Natural killer cell (primary cell): ENCODE measurements at regions not wholly inside any gene's neighbourhood (a gene's known extent, or its start where the extent isn't known, plus 50 kb on each side); places are given as distances from the start of the nearest gene placed in this dataset.

Source experiments
- ATAC-seq, 3 donors: fragments of 150-1000 bp in 2 of 3; fragments of 200-7000 bp in 1 of 3; cut with Tn5 transposase; 1 replicate in 1 of 3; 2 replicates in 2 of 3; pipeline ENCODE4 v1.10.0; 2021; ENCODE audit warnings: mild to moderate bottlenecking in 2 of 3, moderate library complexity in 2 of 3
- DNase-seq, 2 donors: peaks; one replicate each; pipeline versions ENCODE4 v3.0.0 to v3.0.0-alpha.2; 2013 to 2021; ENCODE audit warnings: mixed read lengths in 1 of 2
- H3K27ac ChIP-seq: one replicate; pipeline ENCODE4 v1.5.1; 2013; ENCODE audit warnings: mild to moderate bottlenecking, low read length
- H3K27me3 ChIP-seq: one replicate; pipeline ENCODE4 v1.6.1; 2013; ENCODE audit warnings: low read length; ENCODE audit not compliant: control insufficient read depth, insufficient read depth
- H3K36me3 ChIP-seq: one replicate; pipeline ENCODE4 v1.6.1; 2013; ENCODE audit warnings: low read length; ENCODE audit not compliant: control insufficient read depth, insufficient read depth
- H3K4me1 ChIP-seq: one replicate; pipeline ENCODE4 v1.6.1; 2013; ENCODE audit warnings: low read length; ENCODE audit not compliant: control insufficient read depth, insufficient read depth
- H3K4me3 ChIP-seq: one replicate; pipeline ENCODE4 v1.5.1; 2013; ENCODE audit warnings: low read length
- H3K9me3 ChIP-seq: one replicate; pipeline ENCODE4 v1.6.1; 2013; ENCODE audit warnings: low read length; ENCODE audit not compliant: control insufficient read depth, insufficient read depth
- H3K27ac Mint-ChIP-seq, 2 donors: one replicate each; pipeline ENCODE4 v1.8.0; 2022; ENCODE audit warnings: mild to moderate bottlenecking in 2 of 2, mixed read lengths in 2 of 2, moderate library complexity in 1 of 2
- H3K27me3 Mint-ChIP-seq, 2 donors: one replicate each; pipeline ENCODE4 v1.8.0; 2022; ENCODE audit warnings: low read depth in 2 of 2, mixed read lengths in 2 of 2
- H3K36me3 Mint-ChIP-seq: one replicate; pipeline ENCODE4 v1.8.0; 2022; ENCODE audit warnings: mixed read lengths
- H3K4me1 Mint-ChIP-seq, 2 donors: one replicate each; pipeline ENCODE4 v1.8.0; 2022; ENCODE audit warnings: mixed read lengths in 2 of 2
- H3K4me3 Mint-ChIP-seq: one replicate; pipeline ENCODE4 v1.8.0; 2022; ENCODE audit warnings: mild to moderate bottlenecking, moderate library complexity, mixed read lengths
- H3K9me3 Mint-ChIP-seq, 2 donors: one replicate each; pipeline ENCODE4 v1.8.0; 2022; ENCODE audit warnings: mixed read lengths in 2 of 2
- CTCF ChIP-seq: fragments of 200-600 bp; IDR thresholded peaks from one replicate; pipeline ENCODE4 v1.8.0; 2022; ENCODE audit warnings: antibody characterized with exemption
- WGBS: methylation state at CpG from one replicate; pipeline ENCODE4 v1.1.7; 2013; ENCODE audit warnings: missing lambda C conversion rate; ENCODE audit not compliant: insufficient coverage; 5-methylcytosine and 5-hydroxymethylcytosine counted together
- intact Hi-C: fragments of 100-400 bp; cut with micrococcal nuclease; formaldehyde crosslinking; loops from one replicate; pipeline ENCODE4 v1.14.2; 2022

GRCh38 chr14:42475289-42475688 is 868.6 kb downstream of the LRFN5 start:
- Histone ChIP-seq H3K9me3 (peaks cover 3% of the 10 kb centered on the region), H3K4me3 (no peak overlapping the region), H3K36me3 (no peaks in the 10 kb centered on the region), H3K4me1 (no peaks in the 10 kb centered on the region), H3K27me3 (no peaks in the 10 kb centered on the region), H3K27ac (no peak overlapping the region)
- H3K36me3 Mint-ChIP-seq, result no peaks in the 10 kb centered on the region
- H3K4me3 Mint-ChIP-seq, result no peak overlapping the region
- no peaks in the 10 kb centered on the region for H3K4me1 Mint-ChIP-seq
- ATAC-seq, result no peak
- TF ChIP-seq CTCF, result no peak
- WGBS, result 83% methylated on average over 6 of the region's 6 CpGs
- no peak overlapping the region for H3K27ac Mint-ChIP-seq
- H3K9me3 Mint-ChIP-seq, result peaks cover 12 to 14% of the 10 kb centered on the region in 2 donors
- H3K27me3 Mint-ChIP-seq, result no peaks in the 10 kb centered on the region
- intact Hi-C loops, result no loop called here
- DNase-seq, result no peak

DNA sequence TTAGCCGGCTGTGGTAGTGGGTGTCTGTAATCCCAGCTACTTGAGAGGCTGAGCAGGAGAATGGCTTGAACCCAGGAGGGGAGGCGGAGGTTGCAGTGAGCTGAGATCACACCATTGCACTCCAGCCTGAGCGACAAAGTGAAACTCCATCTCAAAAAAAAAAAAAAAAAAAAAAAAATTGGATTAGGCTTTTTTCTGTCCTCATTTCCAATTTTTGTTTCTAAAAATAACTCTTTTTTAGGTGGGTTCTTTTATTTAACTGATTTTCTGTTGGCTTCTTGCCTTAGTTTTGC is 863.7 kb downstream of the LRFN5 start:
- no peak for TF ChIP-seq CTCF
- ATAC-seq (no peak), DNase-seq (no peak)
- H3K4me1 ChIP-seq, result no peaks in the 10 kb centered on the region
- Mint-ChIP-seq H3K4me1 (no peaks in the 10 kb centered on the region), H3K27me3 (no peaks in the 10 kb centered on the region), H3K4me3 (no peak overlapping the region), H3K27ac (no peak overlapping the region), H3K36me3 (no peaks in the 10 kb centered on the region), H3K9me3 (peaks cover 15 to 23% of the 10 kb centered on the region in 2 donors)
- H3K36me3 ChIP-seq, result no peaks in the 10 kb centered on the region
- no peaks in the 10 kb centered on the region for H3K27me3 ChIP-seq
- 74% methylated on average over 2 of the region's 3 CpGs for WGBS
- H3K9me3 ChIP-seq, result peaks cover under 1% of the 10 kb centered on the region
- intact Hi-C loops, result no loop called here
- no peak overlapping the region for H3K27ac ChIP-seq
- no peak overlapping the region for H3K4me3 ChIP-seq

GRCh38 chr14:42469637-42470426 is 863.2 kb downstream of the LRFN5 start:
- DNase-seq, result no peak
- Histone ChIP-seq H3K36me3 (no peaks in the 10 kb centered on the region), H3K27ac (no peak overlapping the region), H3K4me1 (no peaks in the 10 kb centered on the region), H3K4me3 (no peak overlapping the region), H3K9me3 (peaks cover 4% of the 10 kb centered on the region), H3K27me3 (no peaks in the 10 kb centered on the region)
- Mint-ChIP-seq H3K4me3 (no peak overlapping the region), H3K4me1 (no peaks in the 10 kb centered on the region), H3K36me3 (no peaks in the 10 kb centered on the region), H3K27ac (no peak overlapping the region), H3K27me3 (no peaks in the 10 kb centered on the region), H3K9me3 (peaks cover 15 to 23% of the 10 kb centered on the region in 2 donors)
- TF ChIP-seq CTCF, result no peak
- intact Hi-C loops, result no loop called here
- ATAC-seq, result no peak
- WGBS, result 82% methylated on average over 5 of the region's 6 CpGs

DNA sequence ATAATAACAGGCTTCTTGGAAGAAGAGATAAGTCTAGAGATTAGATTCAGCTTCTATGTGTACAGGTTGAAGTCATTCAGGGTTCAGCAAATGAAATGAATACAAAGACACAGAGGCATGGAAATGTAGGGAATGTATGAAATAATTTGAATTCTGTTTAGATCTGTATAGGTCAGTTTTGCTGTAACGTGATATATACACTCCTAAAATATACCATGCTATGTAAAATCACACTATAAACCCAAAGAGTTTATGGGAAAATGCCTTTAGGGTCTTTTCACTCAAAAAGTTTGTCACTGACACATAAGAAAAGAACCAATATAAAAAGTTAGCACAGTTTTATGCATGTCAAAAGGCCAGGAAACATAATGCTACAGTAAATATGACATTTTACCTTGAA is 854.0 kb downstream of the LRFN5 start:
- no CpG with 5 or more reads among the region's 1 CpG for WGBS
- H3K27me3 Mint-ChIP-seq, result no peaks in the 10 kb centered on the region
- H3K27ac Mint-ChIP-seq, result no peak overlapping the region
- no peak overlapping the region for H3K4me3 ChIP-seq
- no peak for ATAC-seq
- H3K4me1 Mint-ChIP-seq, result no peaks in the 10 kb centered on the region
- H3K27ac ChIP-seq, result no peak overlapping the region
- H3K9me3 ChIP-seq, result peaks cover 13% of the 10 kb centered on the region
- peaks cover 12 to 18% of the 10 kb centered on the region in 2 donors for H3K9me3 Mint-ChIP-seq
- TF ChIP-seq CTCF, result no peak
- intact Hi-C loops, result no loop called here
- H3K4me3 Mint-ChIP-seq, result no peak overlapping the region
- no peak for DNase-seq
- H3K4me1 ChIP-seq, result no peaks in the 10 kb centered on the region
- no peaks in the 10 kb centered on the region for H3K27me3 ChIP-seq
- no peaks in the 10 kb centered on the region for H3K36me3 ChIP-seq
- H3K36me3 Mint-ChIP-seq, result no peaks in the 10 kb centered on the region
